ENCODE measurements at regions not wholly inside any gene's neighbourhood (a gene's known extent, or its start where the extent isn't known, plus 50 kb on each side); places are given as distances from the start of the nearest gene placed in this dataset.

DNA sequence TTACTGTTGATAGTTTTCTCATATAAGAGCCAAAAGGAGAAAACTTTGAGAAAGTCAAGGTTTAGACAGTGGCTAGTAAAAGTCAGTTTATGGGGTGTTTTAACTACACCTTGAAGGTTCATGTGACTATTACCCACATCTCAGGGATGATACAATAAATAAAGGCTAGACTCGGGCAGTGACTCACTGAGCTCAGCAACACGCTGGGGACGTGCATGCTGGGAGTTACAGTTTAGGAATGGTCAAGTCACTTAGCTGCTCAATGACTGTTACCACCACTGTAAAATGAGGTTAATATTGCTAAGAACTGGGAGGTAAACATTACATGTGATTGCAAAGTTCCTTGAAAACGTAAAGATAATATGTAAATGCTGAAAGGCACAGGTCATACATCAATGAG is 1254.4 kb upstream of the PHF14 start:
- no peak overlapping the region for H3K18ac ChIP-seq (ENCODE audit: low read depth, low read length)
- H3K9ac ChIP-seq (ENCODE audit: low read depth, low read length): no peak overlapping the region
- no peaks in the 10 kb centered on the region for H3K27me3 ChIP-seq (ENCODE audit: control insufficient read depth, insufficient read depth, low read length)
- dilution Hi-C loops (cut with HindIII; ENCODE audit: low sequenced_read_pairs, unreplicated experiment) (no loop called here), in situ Hi-C loops (cut with MboI; ENCODE audit: low sequenced_read_pairs) (no loop called here), intact Hi-C loops (cut with micrococcal nuclease) (no loop called here)
- no peaks in the 10 kb centered on the region for H3K79me1 ChIP-seq (ENCODE audit: low read depth in 1 of 2, low read length in 2 of 2)
- H3K56ac ChIP-seq (ENCODE audit: extremely low read depth, insufficient read depth, low read length): no peak overlapping the region
- H2BK120ac ChIP-seq (ENCODE audit: low read depth, low read length): no peak overlapping the region
- H3K9me3 ChIP-seq (ENCODE audit: control insufficient read depth, insufficient read depth, low read length): 0 out of 2 replicates have a peak, but pooled peaks cover 2% of the 10 kb centered on the region
- H4K91ac ChIP-seq (ENCODE audit: insufficient read depth, low read depth, low read length): no peak overlapping the region
- ATAC-seq (ENCODE audit: low read depth): no peak
- H2AK9ac ChIP-seq (replicated peaks; ENCODE audit: low read depth, low read length, poor library complexity): no peak overlapping the region
- H3K4me3 ChIP-seq (ENCODE audit: insufficient read depth, low read depth, low read length): no peak overlapping the region
- no peaks in the 10 kb centered on the region for H4K20me1 ChIP-seq (ENCODE audit: insufficient read depth, low read length)
- no peak for TF ChIP-seq NFE2L2 (IDR thresholded peaks at IDR 0.05; ENCODE audit: low read depth, low read length)
- no peak for TF ChIP-seq RAD21 (IDR thresholded peaks at IDR 0.05; ENCODE audit: low read length)
- TF ChIP-seq MXI1 (IDR thresholded peaks at IDR 0.05; ENCODE audit: borderline replicate concordance, low read depth, low read length): no peak
- no peak for TF ChIP-seq RFX5 (IDR thresholded peaks at IDR 0.05; ENCODE audit: low read depth, low read length)
- TF ChIP-seq USF2 (IDR thresholded peaks at IDR 0.05; ENCODE audit: low read depth, low read length): no peak
- TF ChIP-seq, protein P1, sequence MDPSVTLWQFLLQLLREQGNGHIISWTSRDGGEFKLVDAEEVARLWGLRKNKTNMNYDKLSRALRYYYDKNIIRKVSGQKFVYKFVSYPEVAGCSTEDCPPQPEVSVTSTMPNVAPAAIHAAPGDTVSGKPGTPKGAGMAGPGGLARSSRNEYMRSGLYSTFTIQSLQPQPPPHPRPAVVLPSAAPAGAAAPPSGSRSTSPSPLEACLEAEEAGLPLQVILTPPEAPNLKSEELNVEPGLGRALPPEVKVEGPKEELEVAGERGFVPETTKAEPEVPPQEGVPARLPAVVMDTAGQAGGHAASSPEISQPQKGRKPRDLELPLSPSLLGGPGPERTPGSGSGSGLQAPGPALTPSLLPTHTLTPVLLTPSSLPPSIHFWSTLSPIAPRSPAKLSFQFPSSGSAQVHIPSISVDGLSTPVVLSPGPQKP (IDR thresholded peaks at IDR 0.05; ENCODE audit: borderline replicate concordance, low read depth, low read length): no peak
- no peak for TF ChIP-seq CHD1 (IDR thresholded peaks at IDR 0.05; ENCODE audit: low read depth, low read length)
- TF ChIP-seq POLR2A (IDR thresholded peaks at IDR 0.05; ENCODE audit: low read depth, low read length): no peak
- TF ChIP-seq CTCF (conservative IDR thresholded peaks at IDR 0.05; ENCODE audit: low read depth, low read length): no peak
- TF ChIP-seq BHLHE40 (IDR thresholded peaks at IDR 0.05; ENCODE audit: low read depth, low read length): no peak
- no peak for TF ChIP-seq CEBPB (IDR thresholded peaks at IDR 0.05; ENCODE audit: low read depth, low read length)
- TF ChIP-seq SMC3 (IDR thresholded peaks at IDR 0.05; ENCODE audit: low read depth, low read length): no peak
- no peak for TF ChIP-seq MAFK (IDR thresholded peaks at IDR 0.05; ENCODE audit: low read depth, low read length)
- no peak for TF ChIP-seq FOS (IDR thresholded peaks at IDR 0.05; ENCODE audit: low read depth, low read length)
- TF ChIP-seq RCOR1 (IDR thresholded peaks at IDR 0.05; ENCODE audit: insufficient replicate concordance, low read length): no peak
- TF ChIP-seq MAZ (IDR thresholded peaks at IDR 0.05; ENCODE audit: borderline replicate concordance, low read depth, low read length): no peak
- no TSS peak for BruUV-seq (replicated peaks)
- H2AFZ ChIP-seq (replicated peaks; ENCODE audit: low read length, poor library complexity): no peak overlapping the region
- H3K23ac ChIP-seq (ENCODE audit: low read depth, low read length): no peak overlapping the region
- no peak overlapping the region for H2BK15ac ChIP-seq (ENCODE audit: low read depth, low read length)
- WGBS, 2 experiments (ENCODE audit: extremely low coverage in 2 of 2, insufficient read length in 1 of 2): no CpG with 5 or more reads among the region's 4 CpGs
- no peak for DNase-seq
- H3K4me2 ChIP-seq (ENCODE audit: low read depth, low read length): no peak overlapping the region
- H2AK5ac ChIP-seq (ENCODE audit: low read depth, low read length): no peak overlapping the region
- ChIA-PET POLR2A (ENCODE audit: unreplicated experiment) (no interaction called here), CTCF (no interaction called here)
- H4K5ac ChIP-seq (ENCODE audit: low read depth, low read length): no peak overlapping the region
- no peaks in the 10 kb centered on the region for H3K9me1 ChIP-seq (ENCODE audit: insufficient read depth, low read length)
- no peak overlapping the region for H4K8ac ChIP-seq (ENCODE audit: low read depth in 2 of 2, low read length in 2 of 2)
- H3K4ac ChIP-seq (ENCODE audit: low read depth, low read length): no peak overlapping the region
- H2BK20ac ChIP-seq (ENCODE audit: low read depth, low read length): no peak overlapping the region
- no peaks in the 10 kb centered on the region for H3K4me1 ChIP-seq (ENCODE audit: control insufficient read depth, insufficient read depth, low read length)
- H2BK5ac ChIP-seq (ENCODE audit: low read depth, low read length, poor library complexity, severe bottlenecking): no peak overlapping the region
- H3K14ac ChIP-seq (replicated peaks; ENCODE audit: low read depth, low read length): no peak overlapping the region
- no peak overlapping the region for H3K27ac ChIP-seq (ENCODE audit: insufficient read depth, low read length)
- H3K36me3 ChIP-seq (ENCODE audit: control insufficient read depth, insufficient read depth, low read length): no peaks in the 10 kb centered on the region

Data from IMR-90 (cell line).